ENCODE measurements at regions not wholly inside any gene's neighbourhood (a gene's known extent, or its start where the extent isn't known, plus 50 kb on each side); places are given as distances from the start of the nearest gene placed in this dataset.

GRCh38 chr12:43109631-43110345 lies 442.2 kb downstream of the ADAMTS20 start:
- no peak for DNase-seq (ENCODE audit: low read depth)
- TF ChIP-seq MYC (IDR thresholded peaks at IDR 0.05; ENCODE audit: low read depth, low read length) (no peak), MAX (IDR thresholded peaks at IDR 0.05; ENCODE audit: low read depth, low read length) (no peak), CTCF (IDR thresholded peaks at IDR 0.05; ENCODE audit: low read depth, low read length) (no peak), POLR2A (IDR thresholded peaks at IDR 0.05; ENCODE audit: extremely low read depth, insufficient read length) (no peak)
- H3K4me3 ChIP-seq (ENCODE audit: low read depth, low read length), result no peak overlapping the region

- DNase-seq (ENCODE audit: low read depth), result no peak
- H3K4me3 ChIP-seq (ENCODE audit: low read depth, low read length), result no peak overlapping the region
- TF ChIP-seq CTCF (IDR thresholded peaks at IDR 0.05; ENCODE audit: low read depth, low read length), result no peak
These were observed 443.3 kb downstream of the ADAMTS20 start for GRCh38 chr12:43108656-43109055.

- DNase-seq (ENCODE audit: low read depth), result no peak
- no peak for TF ChIP-seq MYC (IDR thresholded peaks at IDR 0.05; ENCODE audit: low read depth, low read length)
These were observed 444.8 kb downstream of the ADAMTS20 start for GRCh38 chr12:43107026-43107775.

GRCh38 chr12:43106355-43106754 lies 445.6 kb downstream of the ADAMTS20 start:
- TF ChIP-seq MAX (IDR thresholded peaks at IDR 0.05; ENCODE audit: low read depth, low read length) (no peak), POLR2A (IDR thresholded peaks at IDR 0.05; ENCODE audit: extremely low read depth, insufficient read length) (no peak), CTCF (IDR thresholded peaks at IDR 0.05; ENCODE audit: low read depth, low read length) (no peak), MYC (IDR thresholded peaks at IDR 0.05; ENCODE audit: low read depth, low read length) (no peak)
- H3K4me3 ChIP-seq (ENCODE audit: low read depth, low read length), result no peak overlapping the region
- DNase-seq (ENCODE audit: low read depth), result no peak

More at GRCh38 chr12:43107026-43107775, 444.8 kb downstream of the ADAMTS20 start:
- no peak overlapping the region for H3K4me3 ChIP-seq (ENCODE audit: low read depth, low read length)

- DNase-seq (ENCODE audit: low read depth), result no peak
- no peak overlapping the region for H3K4me3 ChIP-seq (ENCODE audit: low read depth, low read length)
- no peak for TF ChIP-seq MAX (IDR thresholded peaks at IDR 0.05; ENCODE audit: low read depth, low read length)
- TF ChIP-seq CTCF (IDR thresholded peaks at IDR 0.05; ENCODE audit: low read depth, low read length), result no peak
- no peak for TF ChIP-seq POLR2A (IDR thresholded peaks at IDR 0.05; ENCODE audit: extremely low read depth, insufficient read length)
- no peak for TF ChIP-seq MYC (IDR thresholded peaks at IDR 0.05; ENCODE audit: low read depth, low read length)
These were observed 446.5 kb downstream of the ADAMTS20 start for GRCh38 chr12:43105426-43105981.

GRCh38 chr12:43104494-43104893 lies 447.5 kb downstream of the ADAMTS20 start:
- no peak for TF ChIP-seq MYC (IDR thresholded peaks at IDR 0.05; ENCODE audit: low read depth, low read length)
- no peak for TF ChIP-seq POLR2A (IDR thresholded peaks at IDR 0.05; ENCODE audit: extremely low read depth, insufficient read length)
- TF ChIP-seq MAX (IDR thresholded peaks at IDR 0.05; ENCODE audit: low read depth, low read length), result no peak
- TF ChIP-seq CTCF (IDR thresholded peaks at IDR 0.05; ENCODE audit: low read depth, low read length), result no peak
- no peak overlapping the region for H3K4me3 ChIP-seq (ENCODE audit: low read depth, low read length)
- DNase-seq (ENCODE audit: low read depth), result peak; percentile 20
